Sigmoid colon (tissue), 4 donors: ENCODE measurements at regions not wholly inside any gene's neighbourhood (a gene's known extent, or its start where the extent isn't known, plus 50 kb on each side); places are given as distances from the start of the nearest gene placed in this dataset.

Experiments
- CTCF ChIP-seq, 4 experiments: fragments of 450-650 bp in 3 of 4; fragments of 200-600 bp in 1 of 4; IDR thresholded peaks; one replicate each; pipeline ENCODE4 v1.5.1; 2016 to 2019; ENCODE audit warnings: antibody characterized with exemption in 4 of 4, mild to moderate bottlenecking in 3 of 4, moderate library complexity in 2 of 4
- POLR2AphosphoS5 ChIP-seq, 4 donors: sonication (generic); formaldehyde crosslinking; IDR thresholded peaks; one replicate each; pipeline ENCODE4 v1.6.1; 2017; ENCODE audit warnings: antibody characterized with exemption in 4 of 4

GRCh38 chr22:22362936-22363335, 118.3 kb downstream of the VPREB1 start:
- TF ChIP-seq CTCF (IDR thresholded peaks at IDR 0.05) (no peak), POLR2AphosphoS5 (IDR thresholded peaks at IDR 0.05) (no peak)
